Fibroblast of skin of back (primary cell): ENCODE measurements at regions not wholly inside any gene's neighbourhood (a gene's known extent, or its start where the extent isn't known, plus 50 kb on each side); places are given as distances from the start of the nearest gene placed in this dataset.
"Not testable (repeated sequence)": the region's sequence is repeated elsewhere in the genome, so short reads cannot be mapped to it uniquely, and the experiment has no call there.

Experiments
- DNase-seq: peaks from one replicate; pipeline ENCODE4 v3.0.0-alpha.2; 2013

- no peak for DNase-seq
Observed at GRCh38 chr1:99062192-99062591, 57.5 kb upstream of the PLPPR5 start.

GRCh38 chr1:99069146-99069545, 64.5 kb upstream of the PLPPR5 start:
- DNase-seq, result peak; percentile 5

- not testable (repeated sequence) for DNase-seq
Observed at GRCh38 chr1:99078529-99078928, 73.9 kb upstream of the PLPPR5 start.

- DNase-seq, result no peak
Observed at GRCh38 chr1:99082366-99082765, 77.7 kb upstream of the PLPPR5 start.

- DNase-seq, result no peak
Observed at GRCh38 chr1:99083338-99083737, 78.7 kb upstream of the PLPPR5 start.

GRCh38 chr1:99084562-99084961, 79.9 kb upstream of the PLPPR5 start:
- DNase-seq, result no peak

- DNase-seq, result no peak
Observed at GRCh38 chr1:99086057-99086456, 81.4 kb upstream of the PLPPR5 start.

GRCh38 chr1:99098589-99098988, 93.9 kb upstream of the PLPPR5 start:
- no peak for DNase-seq

- no peak for DNase-seq
Observed at GRCh38 chr1:99106274-99106673, 101.6 kb upstream of the PLPPR5 start.

GRCh38 chr1:99107680-99108079, 103.0 kb upstream of the PLPPR5 start:
- DNase-seq, result no peak

GRCh38 chr1:99110140-99111041, 105.7 kb upstream of the PLPPR5 start:
- DNase-seq, result no peak

GRCh38 chr1:99115231-99115630, 110.6 kb upstream of the PLPPR5 start:
- no peak for DNase-seq

- DNase-seq, result peak; percentile 1
Observed at GRCh38 chr1:99119188-99119587, 114.5 kb upstream of the PLPPR5 start.

- DNase-seq, result no peak
Observed at GRCh38 chr1:99122039-99122438, 117.4 kb upstream of the PLPPR5 start.

GRCh38 chr1:99123936-99124335, 119.3 kb upstream of the PLPPR5 start:
- no peak for DNase-seq

- no peak for DNase-seq
Observed at GRCh38 chr1:99131546-99131945, 126.9 kb upstream of the PLPPR5 start.

- no peak for DNase-seq
Observed at GRCh38 chr1:99133756-99134500, 129.3 kb upstream of the PLPPR5 start.

- no peak for DNase-seq
Observed at GRCh38 chr1:99137554-99138206, 126.6 kb upstream of the PLPPR4 start.

GRCh38 chr1:99139876-99140275, 124.4 kb upstream of the PLPPR4 start:
- DNase-seq, result no peak

- DNase-seq, result no peak
Observed at GRCh38 chr1:99146129-99146848, 118.0 kb upstream of the PLPPR4 start.

- DNase-seq, result no peak
Observed at GRCh38 chr1:99149952-99150351, 114.3 kb upstream of the PLPPR4 start.

GRCh38 chr1:99152132-99152531, 112.2 kb upstream of the PLPPR4 start:
- no peak for DNase-seq

- no peak for DNase-seq
Observed at GRCh38 chr1:99163671-99164070, 100.6 kb upstream of the PLPPR4 start.
